ENCODE measurements at regions not wholly inside any gene's neighbourhood (a gene's known extent, or its start where the extent isn't known, plus 50 kb on each side); places are given as distances from the start of the nearest gene placed in this dataset.

- no peaks in the 10 kb centered on the region for H3K36me3 ChIP-seq
- H3K27me3 Mint-ChIP-seq (ENCODE audit: insufficient read depth, low read depth), result no peaks in the 10 kb centered on the region
- H3K4me3 ChIP-seq, result no peak overlapping the region
- H3K9me3 Mint-ChIP-seq, result no peaks in the 10 kb centered on the region
- no peak for DNase-seq (ENCODE audit: low spot score)
- H3K4me3 Mint-ChIP-seq, result no peak overlapping the region
- peaks cover 2% of the 10 kb centered on the region for H3K9me3 ChIP-seq (ENCODE audit: low read depth)
- no peak overlapping the region for H3K9ac ChIP-seq
- no peak overlapping the region for H2AFZ ChIP-seq (replicated peaks)
- H3K27me3 ChIP-seq, result no peaks in the 10 kb centered on the region
- peaks cover 4% of the 10 kb centered on the region for H3K4me1 ChIP-seq
- H3K36me3 Mint-ChIP-seq, result no peaks in the 10 kb centered on the region
- H3K4me1 Mint-ChIP-seq, result peaks cover 6% of the 10 kb centered on the region
- TF ChIP-seq CTCF (IDR thresholded peaks at IDR 0.05) (no peak), EZH2phosphoT487 (IDR thresholded peaks at IDR 0.05) (no peak), EZH2 (IDR thresholded peaks at IDR 0.05) (no peak)
- no peaks in the 10 kb centered on the region for H3F3A ChIP-seq (ENCODE audit: low read depth)
- H4K20me1 ChIP-seq (ENCODE audit: low read depth), result no peaks in the 10 kb centered on the region
- no peaks in the 10 kb centered on the region for H3K79me2 ChIP-seq (ENCODE audit: low read depth)
- no peak overlapping the region for H3K27ac Mint-ChIP-seq
- H3K27ac ChIP-seq, result no peak overlapping the region
- no peak overlapping the region for H3K4me2 ChIP-seq
These were observed 326.6 kb upstream of the IGFBP3 start for GRCh38 chr7:46247664-46248063.

- H3K36me3 Mint-ChIP-seq, result no peaks in the 10 kb centered on the region
- no peak for DNase-seq (ENCODE audit: low spot score)
These were observed 324.6 kb upstream of the IGFBP3 start for GRCh38 chr7:46245586-46246111.

GRCh38 chr7:46244757-46245156 is 323.7 kb upstream of the IGFBP3 start:
- H3K79me2 ChIP-seq (ENCODE audit: low read depth), result no peaks in the 10 kb centered on the region
- H3K9me3 Mint-ChIP-seq, result no peaks in the 10 kb centered on the region
- H3K36me3 Mint-ChIP-seq, result no peaks in the 10 kb centered on the region
- H3K9ac ChIP-seq, result no peak overlapping the region
- H3K4me1 ChIP-seq, result peaks cover 4% of the 10 kb centered on the region
- peaks cover 4% of the 10 kb centered on the region for H3K9me3 ChIP-seq (ENCODE audit: low read depth)
- no peak overlapping the region for H3K4me2 ChIP-seq
- no peak overlapping the region for H2AFZ ChIP-seq (replicated peaks)
- no peaks in the 10 kb centered on the region for H4K20me1 ChIP-seq (ENCODE audit: low read depth)
- H3K27me3 ChIP-seq, result no peaks in the 10 kb centered on the region
- no peak overlapping the region for H3K27ac Mint-ChIP-seq
- no peak overlapping the region for H3K4me3 Mint-ChIP-seq
- no peaks in the 10 kb centered on the region for H3F3A ChIP-seq (ENCODE audit: low read depth)
- no peaks in the 10 kb centered on the region for H3K36me3 ChIP-seq
- H3K27me3 Mint-ChIP-seq (ENCODE audit: insufficient read depth, low read depth), result no peaks in the 10 kb centered on the region
- H3K4me1 Mint-ChIP-seq, result peaks cover 6% of the 10 kb centered on the region
- DNase-seq (ENCODE audit: low spot score), result no peak
- no peak overlapping the region for H3K4me3 ChIP-seq
- TF ChIP-seq CTCF (IDR thresholded peaks at IDR 0.05) (no peak), EZH2phosphoT487 (IDR thresholded peaks at IDR 0.05) (no peak), EZH2 (IDR thresholded peaks at IDR 0.05) (no peak)
- no peak overlapping the region for H3K27ac ChIP-seq

More at GRCh38 chr7:46245586-46246111, 324.6 kb upstream of the IGFBP3 start:
- Histone ChIP-seq H3K27me3 (no peaks in the 10 kb centered on the region), H3K79me2 (ENCODE audit: low read depth) (no peaks in the 10 kb centered on the region), H3K4me2 (no peak overlapping the region), H3K9me3 (ENCODE audit: low read depth) (peaks cover 4% of the 10 kb centered on the region), H3K36me3 (no peaks in the 10 kb centered on the region), H3K27ac (no peak overlapping the region), H2AFZ (replicated peaks) (peak overlapping the region; percentile 81), H3K9ac (no peak overlapping the region), H3K4me3 (no peak overlapping the region), H3F3A (ENCODE audit: low read depth) (no peaks in the 10 kb centered on the region), H4K20me1 (ENCODE audit: low read depth) (no peaks in the 10 kb centered on the region), H3K4me1 (peaks cover 4% of the 10 kb centered on the region)
- no peaks in the 10 kb centered on the region for H3K27me3 Mint-ChIP-seq (ENCODE audit: insufficient read depth, low read depth)
- no peaks in the 10 kb centered on the region for H3K9me3 Mint-ChIP-seq
- TF ChIP-seq EZH2phosphoT487 (IDR thresholded peaks at IDR 0.05) (no peak), EZH2 (IDR thresholded peaks at IDR 0.05) (no peak), CTCF (IDR thresholded peaks at IDR 0.05) (no peak)
- H3K27ac Mint-ChIP-seq, result no peak overlapping the region
- no peak overlapping the region for H3K4me3 Mint-ChIP-seq
- peaks cover 6% of the 10 kb centered on the region for H3K4me1 Mint-ChIP-seq
